CD14-positive monocyte (primary cell): ENCODE measurements at regions not wholly inside any gene's neighbourhood (a gene's known extent, or its start where the extent isn't known, plus 50 kb on each side); places are given as distances from the start of the nearest gene placed in this dataset.
A peak's percentile ranks its signal among the peaks of the same experiment; 100 is the strongest.

Source experiments
- DNase-seq, 3 donors: peaks; one replicate each; pipeline ENCODE4 v3.0.0-alpha.2; 2011 to 2022
- H2AFZ ChIP-seq: 2 replicates; pipeline ENCODE4 v1.6.0; 2012; ENCODE audit warnings: mild to moderate bottlenecking, low read depth, low read length, inconsistent platforms; ENCODE audit not compliant: insufficient read depth, poor library complexity, severe bottlenecking
- H3K27ac ChIP-seq, 2 donors: 1 replicate in 1 of 2; 2 replicates in 1 of 2; pipeline ENCODE4 v1.5.1; 2012 to 2013; ENCODE audit warnings: low read length in 2 of 2, control low read depth in 1 of 2, inconsistent platforms in 1 of 2, low read depth in 1 of 2, mild to moderate bottlenecking in 1 of 2
- H3K27me3 ChIP-seq, 2 donors: one replicate each; pipeline versions ENCODE4 v1.6.0 to v1.6.1; 2011 to 2013; ENCODE audit warnings: low read length in 2 of 2; ENCODE audit not compliant: control insufficient read depth in 2 of 2, insufficient read depth in 2 of 2
- H3K36me3 ChIP-seq, 2 donors: replicated peaks in 1 of 2; 1 replicate in 1 of 2; 2 replicates in 1 of 2; pipeline versions ENCODE4 v1.5.1 to v1.6.1; 2012 to 2013; ENCODE audit warnings: low read length in 2 of 2, control low read depth in 1 of 2, inconsistent platforms in 1 of 2, mild to moderate bottlenecking in 1 of 2; ENCODE audit not compliant: insufficient read depth in 2 of 2, control insufficient read depth in 1 of 2
- H3K4me1 ChIP-seq, 2 donors: 1 replicate in 1 of 2; 2 replicates in 1 of 2; pipeline versions ENCODE4 v1.5.1 to v1.6.1; 2012 to 2013; ENCODE audit warnings: low read length in 2 of 2, control low read depth in 1 of 2, inconsistent platforms in 1 of 2, mild to moderate bottlenecking in 1 of 2, moderate library complexity in 1 of 2; ENCODE audit not compliant: insufficient read depth in 2 of 2, control insufficient read depth in 1 of 2
- H3K4me2 ChIP-seq: replicated peaks from 2 replicates; pipeline ENCODE3; 2012; ENCODE audit warnings: low read length, moderate library complexity, mild to moderate bottlenecking; ENCODE audit not compliant: poor library complexity, severe bottlenecking; ENCODE audit errors: extremely low read depth
- H3K4me3 ChIP-seq, 3 experiments: fragments of 200-600 bp in 1 of 3; sonication (generic) in 1 of 3; replicated peaks in 1 of 3; 1 replicate in 2 of 3; 2 replicates in 1 of 3; pipeline ENCODE4 v1.5.1; 2011 to 2013; ENCODE audit warnings: low read length in 3 of 3, mild to moderate bottlenecking in 3 of 3, control low read depth in 2 of 3, low read depth in 2 of 3, inconsistent platforms in 1 of 3, moderate library complexity in 1 of 3
- H3K79me2 ChIP-seq: 2 replicates; pipeline ENCODE4 v1.6.0; 2012; ENCODE audit warnings: mild to moderate bottlenecking, control low read depth, inconsistent platforms, low read length, moderate library complexity; ENCODE audit not compliant: insufficient read depth
- H3K9ac ChIP-seq: 2 replicates; pipeline ENCODE4 v1.6.0; 2017; ENCODE audit warnings: low read length, mild to moderate bottlenecking; ENCODE audit not compliant: insufficient read depth, poor library complexity, severe bottlenecking
- H3K9me3 ChIP-seq, 2 donors: replicated peaks in 1 of 2; 1 replicate in 1 of 2; 2 replicates in 1 of 2; pipeline versions ENCODE4 v1.5.1 to v1.6.1; 2012 to 2013; ENCODE audit warnings: low read length in 2 of 2, control low read depth in 1 of 2; ENCODE audit not compliant: control insufficient read depth in 1 of 2, insufficient read depth in 1 of 2
- H4K20me1 ChIP-seq: 2 replicates; pipeline ENCODE4 v1.6.0; 2012; ENCODE audit warnings: mild to moderate bottlenecking, low read length, control low read depth, moderate library complexity; ENCODE audit not compliant: insufficient read depth
- H3K27ac Mint-ChIP-seq, 7 donors: one replicate each; pipeline ENCODE4 v1.8.0; 2020; ENCODE audit warnings: mild to moderate bottlenecking in 7 of 7, mixed read lengths in 7 of 7, moderate library complexity in 6 of 7, inconsistent platforms in 2 of 7
- H3K27me3 Mint-ChIP-seq, 3 donors: one replicate each; pipeline ENCODE4 v1.8.0; 2021 to 2022; ENCODE audit warnings: low read depth in 3 of 3, mild to moderate bottlenecking in 3 of 3, mixed read lengths in 3 of 3, moderate library complexity in 3 of 3, inconsistent platforms in 1 of 3
- H3K36me3 Mint-ChIP-seq, 2 donors: one replicate each; pipeline ENCODE4 v1.8.0; 2020; ENCODE audit warnings: mixed read lengths in 2 of 2, inconsistent platforms in 1 of 2, mild to moderate bottlenecking in 1 of 2
- H3K4me1 Mint-ChIP-seq: one replicate; pipeline ENCODE4 v1.8.0; 2020; ENCODE audit warnings: mild to moderate bottlenecking, mixed read lengths
- H3K4me3 Mint-ChIP-seq, 2 donors: one replicate each; pipeline ENCODE4 v1.8.0; 2020; ENCODE audit warnings: mild to moderate bottlenecking in 2 of 2, mixed read lengths in 2 of 2, moderate library complexity in 1 of 2
- H3K9me3 Mint-ChIP-seq, 7 donors: one replicate each; pipeline ENCODE4 v1.8.0; 2020 to 2022; ENCODE audit warnings: mixed read lengths in 7 of 7, mild to moderate bottlenecking in 6 of 7, moderate library complexity in 6 of 7, inconsistent platforms in 2 of 7
- CTCF ChIP-seq: fragments of 200-600 bp; IDR thresholded peaks from one replicate; pipeline ENCODE4 v1.8.0; 2022; ENCODE audit warnings: antibody characterized with exemption, mild to moderate bottlenecking
- WGBS: methylation state at CpG from one replicate; pipeline ENCODE4 v1.1.5; 2013; ENCODE audit warnings: missing lambda C conversion rate; ENCODE audit not compliant: insufficient coverage; 5-methylcytosine and 5-hydroxymethylcytosine counted together
- intact Hi-C, 2 donors: fragments of 100-400 bp; cut with micrococcal nuclease; formaldehyde crosslinking; loops; one replicate each; pipeline versions ENCODE4 v1.15.0 to v1.15.1; 2023

- H3K27ac Mint-ChIP-seq = peak overlapping the region in 1 of 7 donors; percentile 86
- no peak overlapping the region for H3K4me3 ChIP-seq
- no peak overlapping the region for H3K27ac ChIP-seq
- H3K4me2 ChIP-seq = no peak overlapping the region
- H3K9me3 Mint-ChIP-seq = peaks cover 0 to 2% (median 0%) of the 10 kb centered on the region in 7 donors
- intact Hi-C loops = no loop called here
- WGBS = 95% methylated on average over 14 of the region's 15 CpGs
- no peak overlapping the region for H2AFZ ChIP-seq
- no peak overlapping the region for H3K9ac ChIP-seq
- H3K27me3 ChIP-seq = no peaks in the 10 kb centered on the region
- H3K36me3 Mint-ChIP-seq = no peaks in the 10 kb centered on the region
- peaks cover 0 to 8% (median 2%) of the 10 kb centered on the region in 3 donors for H3K27me3 Mint-ChIP-seq
- peaks cover 0 to 8% of the 10 kb centered on the region in 2 donors for H3K4me1 ChIP-seq
- TF ChIP-seq CTCF = no peak
- H3K79me2 ChIP-seq = no peaks in the 10 kb centered on the region
- H3K4me3 Mint-ChIP-seq = no peak overlapping the region
- no peaks in the 10 kb centered on the region for H3K36me3 ChIP-seq
- no peaks in the 10 kb centered on the region for H3K9me3 ChIP-seq
- no peaks in the 10 kb centered on the region for H4K20me1 ChIP-seq
- peaks cover 6% of the 10 kb centered on the region for H3K4me1 Mint-ChIP-seq
- no peak for DNase-seq
These were observed 116.8 kb downstream of the RMI2 start for GRCh38 chr16:11462036-11462435.

GRCh38 chr16:11462861-11463260 lies 117.6 kb downstream of the RMI2 start:
- Mint-ChIP-seq H3K4me1 (peaks cover 5% of the 10 kb centered on the region), H3K27me3 (peaks cover 0 to 8% (median 0%) of the 10 kb centered on the region in 3 donors), H3K36me3 (no peaks in the 10 kb centered on the region), H3K4me3 (no peak overlapping the region), H3K9me3 (peaks cover 0 to 2% (median 0%) of the 10 kb centered on the region in 7 donors), H3K27ac (no peak overlapping the region)
- peaks cover 0 to 7% of the 10 kb centered on the region in 2 donors for H3K4me1 ChIP-seq
- H4K20me1 ChIP-seq = no peaks in the 10 kb centered on the region
- no peaks in the 10 kb centered on the region for H3K79me2 ChIP-seq
- H3K4me3 ChIP-seq = no peak overlapping the region
- over 99% methylated on average over 14 of the region's 15 CpGs for WGBS
- TF ChIP-seq CTCF = no peak
- no peak overlapping the region for H3K27ac ChIP-seq
- H3K9me3 ChIP-seq = no peaks in the 10 kb centered on the region
- no peak for DNase-seq
- no peak overlapping the region for H3K9ac ChIP-seq
- no peak overlapping the region for H3K4me2 ChIP-seq
- no peaks in the 10 kb centered on the region for H3K36me3 ChIP-seq
- intact Hi-C loops = no loop called here
- H3K27me3 ChIP-seq = no peaks in the 10 kb centered on the region
- no peak overlapping the region for H2AFZ ChIP-seq
